ENCODE measurements at regions not wholly inside any gene's neighbourhood (a gene's known extent, or its start where the extent isn't known, plus 50 kb on each side); places are given as distances from the start of the nearest gene placed in this dataset.

- Histone ChIP-seq H3K27ac (no peak overlapping the region), H3K36me3 (no peaks in the 10 kb centered on the region), H3K9me3 (no peaks in the 10 kb centered on the region), H3K4me1 (no peaks in the 10 kb centered on the region), H3K4me3 (replicated peaks in 1 of 3) (no peak overlapping the region), H3K27me3 (no peaks in the 10 kb centered on the region)
- no peak for DNase-seq
- 74 to 86% methylated on average over 3 of the region's 3 CpGs for WGBS, 2 donors
- TF ChIP-seq POLR2A (IDR thresholded peaks at IDR 0.05) (no peak), CTCF (IDR thresholded peaks at IDR 0.05) (no peak)
- intact Hi-C loops (cut with DNase I) = no loop called here
These were observed 678.4 kb upstream of the RGMB start for GRCh38 chr5:98095072-98095471.

- no peaks in the 10 kb centered on the region for H3K9me3 ChIP-seq
- WGBS, 2 donors = 79 to 84% methylated on average over 1 of the region's 1 CpG
- no peaks in the 10 kb centered on the region for H3K4me1 ChIP-seq
- H3K4me3 ChIP-seq (replicated peaks in 1 of 3) = no peak overlapping the region
- no peak for TF ChIP-seq CTCF (IDR thresholded peaks at IDR 0.05)
- DNase-seq = no peak
- H3K36me3 ChIP-seq = no peaks in the 10 kb centered on the region
- intact Hi-C loops (cut with DNase I) = no loop called here
- H3K27me3 ChIP-seq = no peaks in the 10 kb centered on the region
- H3K27ac ChIP-seq = no peak overlapping the region
These were observed 677.3 kb upstream of the RGMB start for GRCh38 chr5:98096155-98096554.

DNA sequence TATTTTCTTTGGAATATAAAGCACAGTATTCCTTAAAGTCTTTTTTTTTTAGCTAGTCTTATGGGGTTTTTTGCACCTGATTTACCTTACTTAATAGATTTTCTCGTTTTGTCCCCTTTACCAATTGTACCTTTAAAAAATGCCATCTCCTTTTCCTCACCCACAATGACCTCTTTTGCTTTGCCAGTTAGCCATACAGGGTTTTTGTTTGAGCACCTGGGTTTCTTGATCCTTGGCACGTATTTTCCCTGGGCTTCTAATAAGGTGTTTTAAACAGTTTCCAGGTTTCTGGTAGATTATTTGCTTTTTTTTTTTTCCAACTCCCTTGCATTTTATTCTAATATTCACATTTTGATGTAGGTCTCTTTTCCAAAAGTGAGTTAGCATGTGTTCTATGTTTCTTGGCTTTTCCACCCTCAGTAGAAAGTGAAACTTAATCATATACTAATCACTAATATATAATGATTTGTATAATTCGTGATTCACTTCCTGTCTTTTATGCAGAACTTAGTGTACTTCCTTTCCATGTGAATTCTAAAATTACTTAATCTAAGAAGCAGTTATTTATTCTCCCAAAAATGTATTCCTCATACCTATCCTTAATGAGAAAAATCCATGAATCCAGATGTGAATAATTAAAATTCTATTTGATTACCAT is 673.9 kb upstream of the RGMB start:
- Histone ChIP-seq H3K27me3 (no peaks in the 10 kb centered on the region), H3K36me3 (no peaks in the 10 kb centered on the region), H3K4me3 (replicated peaks in 1 of 3) (no peak overlapping the region), H3K4me1 (no peaks in the 10 kb centered on the region), H3K9me3 (no peaks in the 10 kb centered on the region), H3K27ac (no peak overlapping the region)
- intact Hi-C loops (cut with DNase I) = no loop called here
- 78 to 79% methylated on average over 3 of the region's 3 CpGs for WGBS, 2 donors
- no peak for DNase-seq
- TF ChIP-seq POLR2A (IDR thresholded peaks at IDR 0.05) (no peak), CTCF (IDR thresholded peaks at IDR 0.05) (no peak)

DNA sequence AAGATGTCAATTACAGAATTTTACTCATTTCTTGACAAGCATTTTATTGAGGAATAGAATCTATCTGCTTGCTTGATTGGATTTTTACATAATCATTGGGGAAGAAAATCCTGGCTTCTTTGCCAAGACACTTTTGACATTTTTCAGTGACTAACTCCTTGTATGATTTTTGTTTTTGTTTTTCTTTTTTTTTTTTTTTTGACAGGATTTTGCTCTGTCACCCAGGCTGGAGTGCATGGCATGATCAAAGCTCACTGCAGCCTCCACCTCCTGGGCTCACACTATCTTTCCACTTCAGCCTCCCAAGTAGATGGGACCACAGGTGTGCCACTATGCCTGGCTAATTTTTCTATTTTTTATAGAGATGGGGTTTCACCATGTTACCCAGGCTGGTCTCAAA is 672.3 kb upstream of the RGMB start:
- Histone ChIP-seq H3K36me3 (no peaks in the 10 kb centered on the region), H3K27me3 (no peaks in the 10 kb centered on the region), H3K4me1 (no peaks in the 10 kb centered on the region), H3K27ac (no peak overlapping the region), H3K9me3 (no peaks in the 10 kb centered on the region), H3K4me3 (replicated peaks in 1 of 3) (no peak overlapping the region)
- intact Hi-C loops (cut with DNase I) = no loop called here
- TF ChIP-seq CTCF (IDR thresholded peaks at IDR 0.05) (no peak), POLR2A (IDR thresholded peaks at IDR 0.05) (no peak)
- no peak for DNase-seq

DNA sequence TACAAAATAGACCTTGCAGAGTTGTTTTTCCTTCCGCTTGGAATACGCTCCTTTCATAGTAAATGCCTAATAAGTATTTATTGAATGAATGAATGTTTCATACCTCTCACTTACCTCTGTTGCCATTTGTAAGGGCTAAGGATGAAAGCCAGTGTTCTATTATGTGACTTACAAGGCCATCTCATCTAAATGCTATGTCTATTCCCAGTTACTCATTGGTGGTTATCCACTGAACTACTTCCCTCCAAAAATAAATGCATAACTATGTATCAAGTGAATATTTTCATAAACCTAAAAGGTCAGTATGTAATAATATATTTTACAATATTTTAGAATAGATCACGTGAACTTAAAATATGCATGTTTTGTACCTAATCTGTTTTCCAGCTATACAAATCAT is 670.5 kb upstream of the RGMB start:
- WGBS, 2 donors = 68 to 81% methylated on average over 3 of the region's 3 CpGs
- no peak overlapping the region for H3K4me3 ChIP-seq (replicated peaks in 1 of 3)
- no peaks in the 10 kb centered on the region for H3K36me3 ChIP-seq
- H3K27me3 ChIP-seq = no peaks in the 10 kb centered on the region
- H3K4me1 ChIP-seq = no peaks in the 10 kb centered on the region
- no peak overlapping the region for H3K27ac ChIP-seq
- TF ChIP-seq CTCF (IDR thresholded peaks at IDR 0.05) (no peak), POLR2A (IDR thresholded peaks at IDR 0.05) (no peak)
- DNase-seq = no peak
- H3K9me3 ChIP-seq = no peaks in the 10 kb centered on the region
- intact Hi-C loops (cut with DNase I) = no loop called here
